HepG2 (cell line): ENCODE measurements at regions not wholly inside any gene's neighbourhood (a gene's known extent, or its start where the extent isn't known, plus 50 kb on each side); places are given as distances from the start of the nearest gene placed in this dataset.

Experiments
- ASH2L ChIP-seq: fragments of 300-600, 200-600 bp; sonication (generic); IDR thresholded peaks from 2 replicates; pipeline ENCODE4 v1.7.0; 2017; ENCODE audit warnings: low read depth, mild to moderate bottlenecking, moderate library complexity, mixed read lengths, low read length; ENCODE audit not compliant: insufficient read length
- DNMT3B ChIP-seq: conservative IDR thresholded peaks from 2 replicates; pipeline ENCODE4 v1.6.1; 2016; ENCODE audit warnings: missing biosample characterization, control low read depth
- FOXA1 ChIP-seq, 2 experiments: fragments of 450-650 bp in 1 of 2; sonication (generic) in 1 of 2; formaldehyde crosslinking in 1 of 2; IDR thresholded peaks; 2 replicates each; pipeline versions ENCODE4 v1.4.0 to v1.6.1; 2016 to 2020; ENCODE audit warnings: missing genetic modification reagents in 1 of 2
- HNRNPL ChIP-seq: fragments of 200-400 bp; formaldehyde crosslinking; IDR thresholded peaks from 2 replicates; pipeline ENCODE4 v1.6.1; 2017; ENCODE audit warnings: mild to moderate bottlenecking, low read depth, low read length
- KAT8 ChIP-seq: IDR thresholded peaks from 2 replicates; pipeline ENCODE4 v1.6.1; 2016; ENCODE audit warnings: missing genetic modification reagents, missing compliant biosample characterization
- POGZ ChIP-seq: sonication (generic); formaldehyde crosslinking; IDR thresholded peaks from 2 replicates; pipeline ENCODE4 v1.4.0; 2020; ENCODE audit warnings: mild to moderate bottlenecking, missing genetic modification reagents
- POLR2A ChIP-seq, 2 experiments: IDR thresholded peaks; 2 replicates each; pipeline ENCODE4 v1.6.1; 2011; ENCODE audit warnings: low read depth in 2 of 2, low read length in 2 of 2, mild to moderate bottlenecking in 1 of 2, moderate library complexity in 1 of 2; ENCODE audit not compliant: insufficient read depth in 1 of 2
- RBFOX2 ChIP-seq: fragments of 200-400 bp; formaldehyde crosslinking; IDR thresholded peaks from 2 replicates; pipeline ENCODE4 v1.6.1; 2017; ENCODE audit warnings: low read depth, mild to moderate bottlenecking, low read length
- SALL1 ChIP-seq: sonication (generic); formaldehyde crosslinking; IDR thresholded peaks from 2 replicates; pipeline ENCODE4 v1.8.0; 2022; ENCODE audit warnings: mild to moderate bottlenecking, missing genetic modification reagents
- SOX13 ChIP-seq, 3 experiments: fragments of 450-650 bp in 1 of 3; sonication (generic) in 1 of 3; formaldehyde crosslinking in 1 of 3; IDR thresholded peaks in 2 of 3; conservative IDR thresholded peaks in 1 of 3; 2 replicates each; pipeline versions ENCODE4 v1.5.0 to v1.6.1; 2016 to 2020; ENCODE audit warnings: antibody characterized with exemption in 1 of 3, mild to moderate bottlenecking in 1 of 3, missing compliant biosample characterization in 1 of 3, missing genetic modification reagents in 1 of 3, moderate library complexity in 1 of 3
- TARDBP ChIP-seq: sonication (generic); formaldehyde crosslinking; IDR thresholded peaks from 2 replicates; pipeline ENCODE4 v1.8.0; 2022; ENCODE audit warnings: mild to moderate bottlenecking, missing genetic modification reagents
- TCF12 ChIP-seq, 2 experiments: fragments of 450-650 bp in 1 of 2; sonication (generic) in 1 of 2; formaldehyde crosslinking in 1 of 2; IDR thresholded peaks; 2 replicates each; pipeline versions ENCODE4 v1.6.1 to v1.8.0; 2017 to 2022; ENCODE audit warnings: antibody characterized with exemption in 1 of 2, mild to moderate bottlenecking in 1 of 2, missing genetic modification reagents in 1 of 2, moderate library complexity in 1 of 2
- TCF7L2 ChIP-seq: IDR thresholded peaks from 2 replicates; pipeline ENCODE4 v1.6.1; 2011; ENCODE audit warnings: mild to moderate bottlenecking, low read depth, low read length, moderate library complexity
- ZBTB20 ChIP-seq: sonication (generic); formaldehyde crosslinking; IDR thresholded peaks from 2 replicates; pipeline ENCODE4 v1.8.1; 2023; ENCODE audit warnings: missing genetic modification reagents, low read depth, mild to moderate bottlenecking, borderline replicate concordance
- ZNF282 ChIP-seq: fragments of 450-650 bp; IDR thresholded peaks from 2 replicates; pipeline ENCODE4 v1.6.1; 2018; ENCODE audit not compliant: partially characterized antibody
- ZNF772 ChIP-seq: sonication (generic); formaldehyde crosslinking; IDR thresholded peaks from 2 replicates; pipeline ENCODE4 v1.5.0; 2020; ENCODE audit warnings: mild to moderate bottlenecking, missing genetic modification reagents
- TF ChIP-seq, protein P1 (sequence below): sonication (generic); formaldehyde crosslinking; IDR thresholded peaks from 2 replicates; pipeline ENCODE4 v1.4.0; 2020; ENCODE audit warnings: mild to moderate bottlenecking, missing genetic modification reagents, borderline replicate concordance
- TF ChIP-seq, protein P2 (sequence below): IDR thresholded peaks from 2 replicates; pipeline ENCODE4 v1.6.1; 2012; ENCODE audit warnings: inconsistent platforms
- TF ChIP-seq, protein P3 (sequence below): sonication (generic); formaldehyde crosslinking; IDR thresholded peaks from 2 replicates; pipeline ENCODE4 v1.8.0; 2022; ENCODE audit warnings: mild to moderate bottlenecking, missing genetic modification reagents; ENCODE audit not compliant: insufficient replicate concordance
- TF ChIP-seq, protein P4 (sequence below): sonication (generic); formaldehyde crosslinking; IDR thresholded peaks from 2 replicates; pipeline ENCODE4 v1.5.1; 2020; ENCODE audit warnings: mild to moderate bottlenecking, moderate library complexity, missing genetic modification reagents
- TF ChIP-seq, protein P5 (sequence below): IDR thresholded peaks from 2 replicates; pipeline ENCODE4 v1.6.1; 2016; ENCODE audit warnings: mild to moderate bottlenecking
- TF ChIP-seq, protein P6 (sequence below): IDR thresholded peaks from 2 replicates; pipeline ENCODE4 v1.6.1; 2016; ENCODE audit warnings: missing genetic modification reagents, missing compliant biosample characterization

DNA sequence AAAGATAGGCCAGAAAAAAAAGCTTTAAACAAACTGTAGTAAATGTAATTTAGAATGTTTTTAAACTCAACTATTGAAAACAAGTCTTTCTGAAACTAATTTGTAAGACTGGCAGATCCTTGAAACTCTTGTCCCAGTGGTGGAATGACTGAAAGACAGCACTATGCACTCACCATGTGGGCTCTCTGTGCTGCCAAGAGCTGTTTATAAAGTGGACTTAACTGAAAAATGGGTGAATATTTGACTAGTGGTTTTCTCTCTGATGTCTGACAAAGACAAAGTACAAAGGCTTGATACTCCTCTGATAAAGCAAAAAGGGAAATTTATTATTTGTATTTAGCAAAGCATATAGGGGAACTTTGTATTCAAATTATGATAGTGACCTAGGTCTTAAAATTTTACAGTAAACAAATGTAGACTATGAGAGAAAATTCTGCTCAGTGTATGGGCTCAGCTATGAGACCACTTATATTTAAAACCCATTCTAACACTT is 635.4 kb downstream of the NR2F1-AS1 start (continued):
- TF ChIP-seq, protein P1, sequence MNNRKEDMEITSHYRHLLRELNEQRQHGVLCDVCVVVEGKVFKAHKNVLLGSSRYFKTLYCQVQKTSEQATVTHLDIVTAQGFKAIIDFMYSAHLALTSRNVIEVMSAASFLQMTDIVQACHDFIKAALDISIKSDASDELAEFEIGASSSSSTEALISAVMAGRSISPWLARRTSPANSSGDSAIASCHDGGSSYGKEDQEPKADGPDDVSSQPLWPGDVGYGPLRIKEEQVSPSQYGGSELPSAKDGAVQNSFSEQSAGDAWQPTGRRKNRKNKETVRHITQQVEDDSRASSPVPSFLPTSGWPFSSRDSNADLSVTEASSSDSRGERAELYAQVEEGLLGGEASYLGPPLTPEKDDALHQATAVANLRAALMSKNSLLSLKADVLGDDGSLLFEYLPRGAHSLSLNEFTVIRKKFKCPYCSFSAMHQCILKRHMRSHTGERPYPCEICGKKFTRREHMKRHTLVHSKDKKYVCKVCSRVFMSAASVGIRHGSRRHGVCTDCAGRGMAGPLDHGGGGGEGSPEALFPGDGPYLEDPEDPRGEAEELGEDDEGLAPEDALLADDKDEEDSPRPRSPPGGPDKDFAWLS (CRISPR knock-in tag) = no peak
- TF ChIP-seq ZBTB20 (CRISPR knock-in tag) (0 out of 2 replicates have a peak, but pooled peaks have one; percentile 1), DNMT3B (0 out of 2 replicates have a peak, but pooled peaks have one; percentile 23), POLR2A (IDR thresholded peaks at IDR 0.05; ENCODE audit: insufficient read depth in 1 of 2, low read depth in 2 of 2, low read length in 2 of 2) (peak in 1 of 2 experiments; percentile 61; a peak in 3 of 4 replicates), ZNF282 (no peak), FOXA1 (IDR thresholded peaks at IDR 0.05) (no peak), FOXA1 (CRISPR knock-in tag; IDR thresholded peaks at IDR 0.05) (peak; percentile 52; the same call in 1 of the 2 replicates), TCF12 (IDR thresholded peaks at IDR 0.05) (no peak), TCF12 (CRISPR knock-in tag; IDR thresholded peaks at IDR 0.05) (0 out of 2 replicates have a peak, but pooled peaks have one; percentile 13), TCF7L2 (peak; percentile 72), POGZ (CRISPR knock-in tag) (peak; percentile 1; the same call in 1 of the 2 replicates), ZNF772 (CRISPR knock-in tag) (no peak; the same call in 1 of the 2 replicates), HNRNPL (no peak), SALL1 (peak; percentile 45; the same call in 1 of the 2 replicates), SOX13 (IDR thresholded peaks at IDR 0.05) (no peak), SOX13 (CRISPR knock-in tag; conservative IDR thresholded peaks at IDR 0.05 in 1 of 2, IDR thresholded peaks at IDR 0.05 in 1 of 2) (peak in 1 of 2 experiments; percentile 87; a peak in 2 of 4 replicates), KAT8 (CRISPR knock-in tag) (peak; percentile 9; the same call in 1 of the 2 replicates), RBFOX2 (peak; percentile 71), ASH2L (peak; percentile 1), TARDBP (CRISPR knock-in tag) (no peak; the same call in 1 of the 2 replicates)
- TF ChIP-seq, protein P2, sequence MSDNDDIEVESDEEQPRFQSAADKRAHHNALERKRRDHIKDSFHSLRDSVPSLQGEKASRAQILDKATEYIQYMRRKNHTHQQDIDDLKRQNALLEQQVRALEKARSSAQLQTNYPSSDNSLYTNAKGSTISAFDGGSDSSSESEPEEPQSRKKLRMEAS = peak; percentile 59
- TF ChIP-seq, protein P3, sequence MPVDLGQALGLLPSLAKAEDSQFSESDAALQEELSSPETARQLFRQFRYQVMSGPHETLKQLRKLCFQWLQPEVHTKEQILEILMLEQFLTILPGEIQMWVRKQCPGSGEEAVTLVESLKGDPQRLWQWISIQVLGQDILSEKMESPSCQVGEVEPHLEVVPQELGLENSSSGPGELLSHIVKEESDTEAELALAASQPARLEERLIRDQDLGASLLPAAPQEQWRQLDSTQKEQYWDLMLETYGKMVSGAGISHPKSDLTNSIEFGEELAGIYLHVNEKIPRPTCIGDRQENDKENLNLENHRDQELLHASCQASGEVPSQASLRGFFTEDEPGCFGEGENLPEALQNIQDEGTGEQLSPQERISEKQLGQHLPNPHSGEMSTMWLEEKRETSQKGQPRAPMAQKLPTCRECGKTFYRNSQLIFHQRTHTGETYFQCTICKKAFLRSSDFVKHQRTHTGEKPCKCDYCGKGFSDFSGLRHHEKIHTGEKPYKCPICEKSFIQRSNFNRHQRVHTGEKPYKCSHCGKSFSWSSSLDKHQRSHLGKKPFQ (CRISPR knock-in tag) = no peak
- TF ChIP-seq, protein P4, sequence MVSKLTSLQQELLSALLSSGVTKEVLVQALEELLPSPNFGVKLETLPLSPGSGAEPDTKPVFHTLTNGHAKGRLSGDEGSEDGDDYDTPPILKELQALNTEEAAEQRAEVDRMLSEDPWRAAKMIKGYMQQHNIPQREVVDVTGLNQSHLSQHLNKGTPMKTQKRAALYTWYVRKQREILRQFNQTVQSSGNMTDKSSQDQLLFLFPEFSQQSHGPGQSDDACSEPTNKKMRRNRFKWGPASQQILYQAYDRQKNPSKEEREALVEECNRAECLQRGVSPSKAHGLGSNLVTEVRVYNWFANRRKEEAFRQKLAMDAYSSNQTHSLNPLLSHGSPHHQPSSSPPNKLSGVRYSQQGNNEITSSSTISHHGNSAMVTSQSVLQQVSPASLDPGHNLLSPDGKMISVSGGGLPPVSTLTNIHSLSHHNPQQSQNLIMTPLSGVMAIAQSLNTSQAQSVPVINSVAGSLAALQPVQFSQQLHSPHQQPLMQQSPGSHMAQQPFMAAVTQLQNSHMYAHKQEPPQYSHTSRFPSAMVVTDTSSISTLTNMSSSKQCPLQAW (CRISPR knock-in tag) = peak; percentile 42; the same call in 1 of the 2 replicates
- TF ChIP-seq, protein P5, sequence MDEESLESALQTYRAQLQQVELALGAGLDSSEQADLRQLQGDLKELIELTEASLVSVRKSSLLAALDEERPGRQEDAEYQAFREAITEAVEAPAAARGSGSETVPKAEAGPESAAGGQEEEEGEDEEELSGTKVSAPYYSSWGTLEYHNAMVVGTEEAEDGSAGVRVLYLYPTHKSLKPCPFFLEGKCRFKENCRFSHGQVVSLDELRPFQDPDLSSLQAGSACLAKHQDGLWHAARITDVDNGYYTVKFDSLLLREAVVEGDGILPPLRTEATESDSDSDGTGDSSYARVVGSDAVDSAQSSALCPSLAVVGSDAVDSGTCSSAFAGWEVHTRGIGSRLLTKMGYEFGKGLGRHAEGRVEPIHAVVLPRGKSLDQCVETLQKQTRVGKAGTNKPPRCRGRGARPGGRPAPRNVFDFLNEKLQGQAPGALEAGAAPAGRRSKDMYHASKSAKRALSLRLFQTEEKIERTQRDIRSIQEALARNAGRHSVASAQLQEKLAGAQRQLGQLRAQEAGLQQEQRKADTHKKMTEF (CRISPR knock-in tag) = peak; percentile 2; the same call in 1 of the 2 replicates
- TF ChIP-seq, protein P6, sequence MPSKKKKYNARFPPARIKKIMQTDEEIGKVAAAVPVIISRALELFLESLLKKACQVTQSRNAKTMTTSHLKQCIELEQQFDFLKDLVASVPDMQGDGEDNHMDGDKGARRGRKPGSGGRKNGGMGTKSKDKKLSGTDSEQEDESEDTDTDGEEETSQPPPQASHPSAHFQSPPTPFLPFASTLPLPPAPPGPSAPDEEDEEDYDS (CRISPR knock-in tag) = peak; percentile 97
